DMS153 treated with DMSO at 0.1 percent for 48 hours (cell line): ENCODE measurements at regions not wholly inside any gene's neighbourhood (a gene's known extent, or its start where the extent isn't known, plus 50 kb on each side); places are given as distances from the start of the nearest gene placed in this dataset.
A peak's percentile ranks its signal among the peaks of the same experiment; 100 is the strongest.
"Not testable (repeated sequence)": the region's sequence is repeated elsewhere in the genome, so short reads cannot be mapped to it uniquely, and the experiment has no call there.

Source experiments
- DNase-seq: peaks from one replicate; lab custom pipeline; 2025; ENCODE audit not compliant: unreplicated experiment; lab: John Stamatoyannopoulos, UW

DNA sequence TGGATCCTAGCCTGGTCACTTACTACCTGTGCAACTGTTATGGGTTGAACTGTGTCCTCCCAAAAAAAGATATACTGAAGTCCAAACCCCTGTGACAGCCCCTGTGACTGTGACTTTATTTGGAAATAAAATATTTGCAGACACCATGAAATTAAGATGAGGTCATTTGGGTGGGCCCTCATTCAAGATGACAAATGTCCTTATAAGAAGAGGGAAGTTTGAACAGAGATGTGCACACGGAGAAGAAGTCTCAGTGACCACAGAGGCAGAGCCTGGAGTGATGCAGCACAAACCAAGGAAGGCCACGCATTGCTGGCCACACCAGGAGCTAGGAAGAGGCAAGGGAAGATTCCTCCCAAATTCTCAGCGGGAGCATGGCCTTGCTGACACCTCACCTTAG is 249.7 kb upstream of the RUNX1 start:
- no peak for DNase-seq

DNA sequence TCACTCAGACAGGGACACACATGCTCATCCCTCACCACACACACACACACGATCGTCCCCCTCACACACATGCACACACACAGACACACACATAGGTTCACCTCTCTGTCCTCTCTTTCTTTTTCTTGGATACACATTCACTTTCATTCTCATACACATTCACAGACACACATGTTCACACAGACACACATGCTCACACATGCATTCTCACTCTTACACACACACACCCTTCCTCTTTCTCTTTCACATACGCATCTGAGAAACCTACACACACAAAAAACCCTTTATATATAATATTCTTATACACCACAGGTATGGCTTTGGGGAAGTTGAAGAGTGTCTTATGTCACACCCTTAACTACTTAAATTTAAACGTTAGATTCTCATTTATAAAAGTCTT is 248.6 kb upstream of the RUNX1 start:
- DNase-seq = no peak

DNA sequence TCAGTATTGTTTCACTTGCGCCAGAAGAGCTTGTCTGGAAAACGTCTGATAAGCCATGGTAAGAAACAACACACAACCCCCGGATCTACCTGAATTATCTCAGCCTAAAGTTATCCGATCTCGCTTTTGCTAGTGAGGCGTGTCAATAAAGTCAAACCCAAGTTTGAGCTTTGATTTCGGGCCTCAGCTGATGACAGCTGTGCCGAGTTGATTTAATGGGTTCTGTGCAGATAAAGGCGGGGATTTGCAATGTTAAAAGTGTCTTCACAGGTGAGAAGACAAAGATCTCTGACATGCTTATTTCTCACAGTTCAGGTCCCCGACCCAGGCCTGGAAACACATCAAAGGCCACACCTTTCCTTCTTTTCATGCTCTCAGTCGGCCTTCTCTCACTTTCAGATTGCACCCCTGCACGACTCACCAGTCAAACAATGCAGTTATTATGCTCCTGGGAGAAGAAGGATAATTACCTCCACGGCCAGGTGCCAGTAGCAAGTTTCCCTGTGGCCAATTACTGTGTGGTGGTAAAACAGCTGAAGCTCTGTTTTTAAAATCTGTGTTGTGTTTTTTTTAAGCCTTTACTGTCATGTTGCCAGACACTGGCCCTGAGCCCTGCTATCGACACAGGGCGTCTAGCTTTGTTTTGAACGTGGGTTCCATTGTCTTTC is 245.3 kb upstream of the RUNX1 start:
- DNase-seq = peak; percentile 71

GRCh38 chr21:35291973-35292627 is 243.0 kb upstream of the RUNX1 start:
- DNase-seq = no peak

DNA sequence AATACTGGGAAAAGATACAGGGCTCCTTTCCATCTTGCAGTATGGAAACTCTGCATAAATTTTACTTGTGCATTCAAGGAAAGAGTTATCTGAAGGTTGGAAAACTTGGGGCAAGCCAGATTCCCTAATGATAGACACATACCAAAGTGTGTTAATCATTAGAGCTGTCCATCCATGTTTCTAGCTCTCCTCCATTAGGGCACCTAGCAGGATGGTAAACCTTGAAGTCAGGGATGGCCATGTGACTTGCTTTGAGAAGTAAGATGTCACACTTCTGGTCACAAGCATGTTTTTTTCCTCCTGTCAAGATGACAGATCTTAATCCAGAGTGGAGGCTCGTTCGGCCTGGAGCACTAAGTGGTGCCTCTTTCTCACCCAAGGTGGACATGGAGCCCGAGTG is 241.9 kb upstream of the RUNX1 start:
- no peak for DNase-seq

- DNase-seq = no peak
These were observed 239.1 kb upstream of the RUNX1 start for GRCh38 chr21:35288238-35288637.

DNA sequence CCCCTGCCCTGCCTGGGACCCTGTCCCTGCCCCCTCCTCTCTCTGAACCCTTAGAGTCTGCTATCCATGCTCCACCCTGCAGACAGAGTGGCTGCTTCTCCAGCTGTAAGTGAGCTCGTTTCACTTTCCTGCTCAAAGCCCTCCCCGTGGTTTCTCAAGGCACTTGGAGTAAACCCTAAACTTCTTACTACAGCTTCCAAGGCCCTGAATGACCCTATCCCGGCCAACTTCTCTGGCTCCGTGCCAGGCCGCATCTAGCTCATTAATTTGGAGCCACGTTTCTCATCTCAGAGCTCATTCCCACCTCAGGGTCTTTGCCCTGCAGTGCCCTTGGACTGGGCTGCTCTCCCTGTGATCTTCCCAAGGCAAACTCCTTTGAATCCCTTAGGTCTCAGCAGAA is 235.1 kb upstream of the RUNX1 start:
- no peak for DNase-seq

DNA sequence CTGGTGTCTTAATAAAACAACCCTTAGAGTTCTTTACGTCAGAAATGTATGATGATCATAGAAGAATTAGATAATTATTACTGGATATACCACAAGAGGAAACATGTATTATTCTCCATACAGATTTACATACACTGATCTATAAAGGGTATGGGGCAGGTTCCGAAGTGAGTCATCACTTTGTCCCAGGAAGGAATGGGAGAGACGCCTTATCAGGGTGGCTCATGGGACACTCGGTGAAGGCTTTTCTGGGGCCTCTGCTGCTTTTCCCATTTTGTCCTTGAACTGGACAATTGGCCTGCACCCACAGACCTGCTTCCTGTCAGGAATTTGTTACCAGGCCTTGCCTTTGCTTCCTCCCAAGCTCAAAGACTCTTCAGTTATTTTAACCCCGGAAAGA is 233.8 kb upstream of the RUNX1 start:
- no peak for DNase-seq

GRCh38 chr21:35281956-35282355 is 232.9 kb upstream of the RUNX1 start:
- no peak for DNase-seq

- no peak for DNase-seq
These were observed 231.1 kb upstream of the RUNX1 start for GRCh38 chr21:35280231-35280630.

GRCh38 chr21:35275776-35276175 is 226.7 kb upstream of the RUNX1 start:
- DNase-seq = no peak

DNA sequence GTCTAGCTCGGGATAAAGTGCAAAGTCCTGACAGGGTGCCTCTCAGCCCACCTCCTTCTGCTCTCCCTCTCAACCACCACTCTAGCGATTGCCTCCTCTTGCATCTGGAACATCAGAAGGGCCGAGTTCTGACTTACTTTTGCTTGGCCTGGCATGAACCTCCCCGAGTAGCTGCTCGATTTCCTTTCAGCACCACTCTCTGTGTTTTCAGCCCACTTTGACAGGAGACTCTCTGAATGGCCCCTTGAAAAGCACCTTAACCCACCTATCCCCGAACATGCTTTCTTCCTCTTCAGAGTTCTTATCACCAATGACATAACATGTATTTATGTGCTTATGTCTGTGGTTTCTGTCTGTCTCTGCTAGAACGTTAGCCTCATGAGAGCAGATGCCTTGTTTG is 225.8 kb upstream of the RUNX1 start:
- no peak for DNase-seq

DNA sequence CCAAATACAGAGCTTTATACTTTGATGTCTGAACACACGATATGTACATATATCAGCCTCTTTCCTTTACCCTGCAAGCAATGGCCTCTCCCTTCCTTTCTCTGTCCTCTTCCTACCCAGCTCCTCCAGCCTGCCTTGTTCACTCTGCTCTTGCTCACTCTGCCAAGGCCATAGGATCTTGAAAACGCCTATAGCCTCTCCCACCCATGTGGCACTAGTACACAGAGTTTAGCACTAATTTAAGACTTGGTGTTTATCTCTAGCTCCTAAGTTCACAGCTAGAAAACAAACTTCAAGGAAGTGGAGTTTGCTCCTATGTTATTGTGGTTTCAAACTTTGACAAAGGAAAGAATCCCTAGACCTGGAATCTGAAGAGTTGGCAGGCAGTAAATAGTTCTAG is 225.0 kb upstream of the RUNX1 start:
- no peak for DNase-seq

DNA sequence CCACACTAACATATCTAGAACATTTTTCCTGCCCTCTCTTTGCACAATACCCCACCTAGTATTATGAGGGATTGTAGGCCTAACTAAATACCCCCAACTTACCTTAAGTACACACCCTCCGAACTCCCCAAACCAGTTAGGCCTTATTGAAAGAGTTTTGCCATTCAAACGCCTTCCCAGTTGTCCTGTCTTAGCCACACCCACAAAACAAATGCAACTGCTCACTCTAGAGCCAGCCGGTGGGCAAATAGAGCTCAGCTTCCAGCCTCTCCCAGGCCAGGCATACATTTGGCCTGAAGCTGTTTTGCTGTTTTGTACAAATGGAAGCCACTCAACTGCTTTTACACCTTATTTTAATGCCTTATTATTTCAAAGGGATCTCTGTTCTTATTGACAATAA is 224.2 kb upstream of the RUNX1 start:
- no peak for DNase-seq

DNA sequence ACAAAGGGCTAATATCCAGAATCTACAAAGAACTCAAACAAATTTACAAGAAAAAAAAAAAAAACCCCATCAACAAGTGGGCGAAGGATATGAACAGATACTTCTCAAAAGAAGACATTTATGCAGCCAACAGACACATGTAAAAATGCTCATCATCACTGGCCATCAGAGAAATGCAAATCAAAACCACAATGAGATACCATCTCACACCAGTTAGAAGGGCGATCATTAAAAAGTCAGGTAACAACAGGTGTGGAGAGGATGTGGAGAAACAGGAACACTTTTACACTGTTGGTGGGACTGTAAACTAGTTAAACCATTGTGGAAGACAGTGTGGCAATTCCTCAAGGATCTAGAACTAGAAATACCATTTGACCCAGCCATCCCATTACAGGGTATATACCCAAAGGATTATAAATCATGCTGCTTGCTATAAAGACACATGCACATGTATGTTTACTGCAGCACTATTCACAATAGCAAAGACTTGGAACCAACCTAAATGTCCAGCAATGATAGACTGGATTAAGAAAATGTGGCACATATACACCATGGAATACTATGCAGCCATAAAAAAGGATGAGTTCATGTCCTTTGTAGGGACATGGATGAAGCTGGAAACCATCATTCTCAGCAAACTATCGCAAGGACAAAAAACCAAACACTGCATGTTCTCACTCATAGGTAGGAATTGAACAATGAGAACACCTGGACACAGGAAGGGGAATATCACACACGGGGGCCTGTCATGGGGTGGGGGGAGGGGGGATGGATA is 222.4 kb upstream of the RUNX1 start:
- DNase-seq = not testable (repeated sequence)

- DNase-seq = no peak
These were observed 219.7 kb upstream of the RUNX1 start for GRCh38 chr21:35268817-35269216.

- DNase-seq = no peak
These were observed 219.2 kb upstream of the RUNX1 start for GRCh38 chr21:35268261-35268660.

GRCh38 chr21:35266546-35266945 is 217.4 kb upstream of the RUNX1 start:
- DNase-seq = no peak

- no peak for DNase-seq
These were observed 216.2 kb upstream of the RUNX1 start for GRCh38 chr21:35265170-35265877.

GRCh38 chr21:35259457-35259856 is 210.4 kb upstream of the RUNX1 start:
- DNase-seq = no peak

- DNase-seq = no peak
These were observed 209.4 kb upstream of the RUNX1 start for GRCh38 chr21:35258521-35258920.

- DNase-seq = no peak
These were observed 208.3 kb upstream of the RUNX1 start for GRCh38 chr21:35257413-35257812.
